Prostate gland (tissue), 2 donors: ENCODE measurements at regions not wholly inside any gene's neighbourhood (a gene's known extent, or its start where the extent isn't known, plus 50 kb on each side); places are given as distances from the start of the nearest gene placed in this dataset.
"Not testable (repeated sequence)": the region's sequence is repeated elsewhere in the genome, so short reads cannot be mapped to it uniquely, and the experiment has no call there.

Source experiments
- DNase-seq: peaks from one replicate; pipeline ENCODE4 v3.0.0-alpha.2; 2019; ENCODE audit warnings: low spot score
- H3K27ac ChIP-seq, 2 donors: fragments of 200-600 bp; sonication (generic); 2 replicates each; pipeline ENCODE4 v1.5.1; 2017 to 2019
- H3K27me3 ChIP-seq: fragments of 200-600 bp; sonication (generic); replicated peaks from 2 replicates; pipeline ENCODE4 v1.5.1; 2019; ENCODE audit not compliant: insufficient read depth
- H3K36me3 ChIP-seq, 2 donors: fragments of 200-600 bp; sonication (generic); 1 replicate in 1 of 2; 2 replicates in 1 of 2; pipeline versions ENCODE4 v1.5.1 to v1.8.1; 2017 to 2019
- H3K4me1 ChIP-seq: fragments of 200-600 bp; sonication (generic); replicated peaks from 2 replicates; pipeline ENCODE4 v1.5.1; 2019
- H3K4me3 ChIP-seq, 2 donors: fragments of 200-600 bp; sonication (generic); 2 replicates each; pipeline ENCODE4 v1.5.1; 2017 to 2019
- H3K9me3 ChIP-seq: fragments of 200-600 bp; sonication (generic); 2 replicates; pipeline ENCODE4 v1.5.1; 2017
- POLR2A ChIP-seq: fragments of 450-650 bp; IDR thresholded peaks from one replicate; pipeline ENCODE4 v1.6.1; 2016; ENCODE audit warnings: antibody characterized with exemption, mild to moderate bottlenecking
- POLR2AphosphoS5 ChIP-seq: sonication (generic); formaldehyde crosslinking; IDR thresholded peaks from one replicate; pipeline ENCODE4 v1.6.1; 2017; ENCODE audit warnings: antibody characterized with exemption
- WGBS: methylation state at CpG from one replicate; pipeline ENCODE4 v1.1.5; 2018; 5-methylcytosine and 5-hydroxymethylcytosine counted together
- intact Hi-C: fragments of 100-400 bp; cut with DNase I; formaldehyde crosslinking; loops from one replicate; pipeline ENCODE4 v1.14.2; 2022
- TF ChIP-seq, protein P1 (sequence below), 4 experiments: fragments of 200-600 bp in 2 of 4; fragments of 450-650 bp in 2 of 4; sonication (generic) in 2 of 4; IDR thresholded peaks; 1 replicate in 3 of 4; 2 replicates in 1 of 4; pipeline ENCODE4 v1.5.1; 2016 to 2019; ENCODE audit warnings: antibody characterized with exemption in 4 of 4, mild to moderate bottlenecking in 2 of 4, moderate library complexity in 2 of 4

DNA sequence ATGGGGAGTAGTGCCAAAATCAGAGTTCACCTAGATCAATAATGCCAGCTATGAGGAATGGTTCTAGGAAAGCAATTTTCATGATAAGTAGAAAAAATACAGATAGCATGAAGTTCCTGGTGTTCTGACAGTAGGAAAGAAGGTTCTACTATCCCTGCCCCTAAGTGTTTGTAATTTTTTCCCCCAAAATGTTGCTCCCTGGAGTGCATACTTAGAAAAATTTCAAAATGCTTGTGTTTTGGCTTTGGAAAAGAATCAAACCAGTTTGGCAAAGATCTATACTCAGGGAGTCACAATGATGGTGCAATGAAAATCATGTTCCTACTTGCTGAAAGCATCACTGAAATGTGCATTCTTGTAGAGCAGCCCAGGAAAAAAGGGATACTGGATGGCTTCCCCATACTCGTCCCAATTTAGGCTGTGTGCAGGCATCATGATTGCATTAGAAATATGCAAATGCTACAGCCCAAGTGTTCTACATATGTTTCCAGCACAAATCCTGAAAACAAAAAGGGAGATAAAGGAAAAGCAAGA is 74.7 kb downstream of the LPAR4 start:
- no peak overlapping the region for H3K27ac ChIP-seq
- no peak overlapping the region for H3K4me3 ChIP-seq
- TF ChIP-seq POLR2A (no peak), POLR2AphosphoS5 (no peak)
- TF ChIP-seq, protein P1, sequence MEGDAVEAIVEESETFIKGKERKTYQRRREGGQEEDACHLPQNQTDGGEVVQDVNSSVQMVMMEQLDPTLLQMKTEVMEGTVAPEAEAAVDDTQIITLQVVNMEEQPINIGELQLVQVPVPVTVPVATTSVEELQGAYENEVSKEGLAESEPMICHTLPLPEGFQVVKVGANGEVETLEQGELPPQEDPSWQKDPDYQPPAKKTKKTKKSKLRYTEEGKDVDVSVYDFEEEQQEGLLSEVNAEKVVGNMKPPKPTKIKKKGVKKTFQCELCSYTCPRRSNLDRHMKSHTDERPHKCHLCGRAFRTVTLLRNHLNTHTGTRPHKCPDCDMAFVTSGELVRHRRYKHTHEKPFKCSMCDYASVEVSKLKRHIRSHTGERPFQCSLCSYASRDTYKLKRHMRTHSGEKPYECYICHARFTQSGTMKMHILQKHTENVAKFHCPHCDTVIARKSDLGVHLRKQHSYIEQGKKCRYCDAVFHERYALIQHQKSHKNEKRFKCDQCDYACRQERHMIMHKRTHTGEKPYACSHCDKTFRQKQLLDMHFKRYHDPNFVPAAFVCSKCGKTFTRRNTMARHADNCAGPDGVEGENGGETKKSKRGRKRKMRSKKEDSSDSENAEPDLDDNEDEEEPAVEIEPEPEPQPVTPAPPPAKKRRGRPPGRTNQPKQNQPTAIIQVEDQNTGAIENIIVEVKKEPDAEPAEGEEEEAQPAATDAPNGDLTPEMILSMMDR (IDR thresholded peaks at IDR 0.05), result no peak
- H3K9me3 ChIP-seq, result no peaks in the 10 kb centered on the region
- intact Hi-C loops, result no loop called here
- 23% methylated on average over 1 of the region's 1 CpG for WGBS
- no peaks in the 10 kb centered on the region for H3K36me3 ChIP-seq
- H3K27me3 ChIP-seq, result no peaks in the 10 kb centered on the region
- no peak for DNase-seq
- no peaks in the 10 kb centered on the region for H3K4me1 ChIP-seq

DNA sequence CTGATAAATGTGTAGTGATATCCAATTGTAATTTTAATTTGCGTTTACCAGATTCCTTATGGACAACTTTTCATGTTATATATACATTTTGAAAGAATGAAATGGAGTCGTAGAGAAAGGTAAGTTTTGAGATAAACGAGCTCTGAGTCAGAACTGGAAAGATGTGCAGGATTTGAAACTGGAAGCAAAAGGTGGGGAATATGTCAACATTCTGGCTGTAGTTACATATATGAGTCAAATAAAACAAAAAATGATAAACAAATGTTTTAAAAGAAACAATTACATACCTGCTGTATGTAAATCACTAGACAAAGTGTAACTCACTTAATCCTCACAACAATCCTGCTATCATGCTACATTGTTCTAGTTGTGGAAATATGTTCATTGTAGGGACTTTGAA is 84.0 kb downstream of the LPAR4 start:
- no peak overlapping the region for H3K27ac ChIP-seq
- intact Hi-C loops, result no loop called here
- WGBS, result 85% methylated on average over 3 of the region's 3 CpGs

DNA sequence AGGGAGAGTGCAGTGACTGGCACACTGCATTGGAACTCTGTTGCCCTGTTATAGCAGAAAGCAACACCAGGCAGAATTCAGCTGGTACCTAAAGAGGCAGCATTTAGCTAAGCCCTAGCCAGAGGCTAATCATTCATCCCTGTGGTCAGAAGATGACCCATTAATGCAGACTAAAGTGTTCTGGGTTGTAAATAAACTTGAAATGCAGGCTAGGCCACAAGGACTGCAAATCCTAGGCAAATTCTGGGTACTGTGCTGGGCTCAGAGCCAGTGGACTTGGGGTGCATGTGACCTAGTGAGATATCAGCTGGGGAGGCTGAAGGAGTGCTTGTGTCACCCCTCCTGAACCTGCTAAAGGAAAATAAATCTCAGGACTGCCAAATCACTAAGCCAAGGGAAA is 91.2 kb downstream of the LPAR4 start:
- intact Hi-C loops, result no loop called here
- Histone ChIP-seq H3K4me3 (no peak overlapping the region), H3K4me1 (no peaks in the 10 kb centered on the region), H3K9me3 (no peaks in the 10 kb centered on the region), H3K36me3 (no peaks in the 10 kb centered on the region), H3K27ac (no peak overlapping the region), H3K27me3 (no peaks in the 10 kb centered on the region)
- TF ChIP-seq, protein P1 (IDR thresholded peaks at IDR 0.05), result no peak
- no peak for TF ChIP-seq POLR2A
- no peak for TF ChIP-seq POLR2AphosphoS5
- DNase-seq, result no peak

More for the DNA sequence above, 84.0 kb downstream of the LPAR4 start:
- DNase-seq, result no peak
- TF ChIP-seq, protein P1 (IDR thresholded peaks at IDR 0.05), result no peak
- no peak for TF ChIP-seq POLR2A
- TF ChIP-seq POLR2AphosphoS5, result no peak
- Histone ChIP-seq H3K9me3 (no peaks in the 10 kb centered on the region), H3K4me1 (no peaks in the 10 kb centered on the region), H3K27me3 (no peaks in the 10 kb centered on the region), H3K4me3 (no peak overlapping the region), H3K36me3 (no peaks in the 10 kb centered on the region)

DNA sequence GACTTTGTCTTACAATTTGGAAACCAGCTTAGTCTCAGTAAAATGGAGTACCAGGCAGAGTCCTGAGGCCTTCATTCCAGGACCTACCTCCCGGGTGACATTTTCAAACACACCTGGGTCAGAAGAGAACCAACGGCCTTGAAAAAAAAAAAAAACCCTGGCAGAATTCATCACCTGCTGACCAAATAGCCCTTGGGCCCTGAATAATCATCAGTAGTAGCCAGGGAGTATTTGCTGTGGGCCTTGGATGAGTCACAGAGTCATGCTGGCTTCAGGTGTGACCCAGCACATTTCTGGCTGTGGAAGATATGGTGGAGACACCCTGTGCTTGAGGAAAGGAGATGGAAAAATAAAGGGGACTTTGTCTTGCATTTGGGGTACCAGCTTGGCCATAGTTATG is 92.2 kb downstream of the LPAR4 start:
- 90% methylated on average over 2 of the region's 2 CpGs for WGBS
- H3K4me1 ChIP-seq, result no peaks in the 10 kb centered on the region
- no peaks in the 10 kb centered on the region for H3K27me3 ChIP-seq
- no peaks in the 10 kb centered on the region for H3K36me3 ChIP-seq
- DNase-seq, result no peak
- H3K4me3 ChIP-seq, result no peak overlapping the region
- H3K9me3 ChIP-seq, result no peaks in the 10 kb centered on the region
- H3K27ac ChIP-seq, result no peak overlapping the region
- intact Hi-C loops, result no loop called here
- TF ChIP-seq, protein P1 (IDR thresholded peaks at IDR 0.05), result no peak
- no peak for TF ChIP-seq POLR2AphosphoS5
- no peak for TF ChIP-seq POLR2A

DNA sequence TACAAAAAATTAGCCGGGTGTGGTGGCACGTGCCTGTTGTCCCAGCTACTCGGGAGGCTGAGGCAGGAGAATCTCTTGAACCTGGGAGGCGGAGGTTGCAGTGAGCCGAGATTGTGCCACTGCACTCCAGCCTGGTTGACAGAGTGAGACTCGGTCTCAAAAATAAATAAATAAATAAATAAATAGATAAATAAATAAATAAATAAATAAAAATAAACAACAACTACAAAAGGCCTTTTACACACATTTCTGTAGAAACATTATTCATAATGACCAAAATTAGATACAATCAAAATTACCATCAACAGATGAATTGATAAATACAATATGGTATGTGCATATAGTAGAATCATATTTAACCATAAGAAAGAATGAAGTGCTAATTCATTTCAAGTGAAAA is 96.7 kb downstream of the LPAR4 start:
- H3K27ac ChIP-seq, H3K27me3 ChIP-seq, DNase-seq, intact Hi-C loops, H3K4me3 ChIP-seq, H3K36me3 ChIP-seq, H3K9me3 ChIP-seq, H3K4me1 ChIP-seq: not testable (repeated sequence)
- WGBS, result 91% methylated on average over 5 of the region's 6 CpGs

DNA sequence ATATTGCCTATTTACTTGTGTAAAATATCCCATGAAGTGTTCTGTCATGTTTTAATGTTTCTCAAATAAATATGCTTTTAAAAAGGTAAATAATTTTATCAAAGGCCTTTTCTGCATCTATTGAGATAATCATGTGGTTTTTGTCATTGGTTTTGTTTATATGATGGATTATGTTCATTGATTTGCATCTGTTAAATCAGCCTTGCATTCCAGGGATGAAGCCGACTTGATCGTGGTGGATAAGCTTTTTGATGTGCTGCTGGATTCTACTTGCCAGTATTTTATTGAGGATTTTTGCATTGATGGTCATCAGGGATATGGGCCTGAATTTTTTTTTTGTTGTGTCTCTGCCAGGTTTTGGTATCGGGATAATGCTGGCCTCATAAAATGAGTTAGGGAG is 63.9 kb upstream of the P2RY10 start:
- WGBS, result 36% methylated on average over 3 of the region's 3 CpGs
- not testable (repeated sequence) for H3K4me3 ChIP-seq

More for the DNA sequence above, 63.9 kb upstream of the P2RY10 start:
- H3K27me3 ChIP-seq, intact Hi-C loops, DNase-seq, H3K27ac ChIP-seq, H3K4me1 ChIP-seq, H3K9me3 ChIP-seq, H3K36me3 ChIP-seq: not testable (repeated sequence)
